HG03565 (cell line): ENCODE measurements at regions not wholly inside any gene's neighbourhood (a gene's known extent, or its start where the extent isn't known, plus 50 kb on each side); places are given as distances from the start of the nearest gene placed in this dataset.

Source experiments
- ATAC-seq: cut with Tn5 transposase; IDR thresholded peaks from one replicate; pipeline ENCODE4 v1.9.1; 2021; ENCODE audit warnings: mild to moderate bottlenecking, moderate library complexity; ENCODE audit not compliant: unreplicated experiment

GRCh38 chr22:27655582-27656185, 145.9 kb downstream of the MN1 start:
- ATAC-seq = no peak

GRCh38 chr22:27656970-27657369, 144.6 kb downstream of the MN1 start:
- ATAC-seq = no peak

DNA sequence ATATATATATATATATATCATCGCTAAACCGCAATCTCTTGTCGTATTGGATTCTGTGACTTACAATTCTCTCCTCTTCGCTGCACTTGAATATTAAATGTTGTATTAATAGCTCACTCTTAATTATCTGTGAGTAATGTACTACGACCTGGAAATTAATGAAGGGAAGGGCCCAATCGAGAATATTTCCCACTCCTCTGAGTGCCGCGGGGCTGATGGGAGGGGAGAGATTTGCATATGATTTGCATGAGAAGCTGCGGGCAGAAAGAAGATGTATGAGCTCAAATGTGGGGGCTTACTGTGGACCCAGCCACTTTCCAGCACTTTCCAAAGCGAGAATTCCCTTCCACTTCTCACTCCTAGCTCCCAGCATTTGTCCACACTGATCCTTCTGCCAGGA, 141.2 kb downstream of the MN1 start:
- no peak for ATAC-seq

GRCh38 chr22:27662359-27663301, 138.9 kb downstream of the MN1 start:
- no peak for ATAC-seq

DNA sequence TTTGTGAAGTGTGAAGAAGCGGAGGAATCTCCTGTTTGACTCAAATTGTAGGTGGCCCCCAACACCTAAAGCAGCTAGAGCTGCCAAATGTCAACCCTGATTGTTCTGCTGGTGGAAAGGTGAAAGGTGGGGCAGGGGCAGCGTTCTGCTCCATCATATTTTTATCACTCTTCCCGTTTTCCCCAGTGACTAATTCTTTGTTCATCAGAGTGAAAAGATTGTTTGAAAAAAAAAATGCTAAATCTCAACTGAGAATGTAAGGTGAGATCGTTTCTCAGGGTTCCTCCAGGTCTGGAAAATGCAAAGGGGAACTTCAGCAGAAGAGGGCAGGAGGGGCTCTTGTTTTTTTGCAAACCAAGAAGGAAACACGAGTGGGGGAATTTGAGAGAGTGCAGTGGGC, 137.7 kb downstream of the MN1 start:
- no peak for ATAC-seq

DNA sequence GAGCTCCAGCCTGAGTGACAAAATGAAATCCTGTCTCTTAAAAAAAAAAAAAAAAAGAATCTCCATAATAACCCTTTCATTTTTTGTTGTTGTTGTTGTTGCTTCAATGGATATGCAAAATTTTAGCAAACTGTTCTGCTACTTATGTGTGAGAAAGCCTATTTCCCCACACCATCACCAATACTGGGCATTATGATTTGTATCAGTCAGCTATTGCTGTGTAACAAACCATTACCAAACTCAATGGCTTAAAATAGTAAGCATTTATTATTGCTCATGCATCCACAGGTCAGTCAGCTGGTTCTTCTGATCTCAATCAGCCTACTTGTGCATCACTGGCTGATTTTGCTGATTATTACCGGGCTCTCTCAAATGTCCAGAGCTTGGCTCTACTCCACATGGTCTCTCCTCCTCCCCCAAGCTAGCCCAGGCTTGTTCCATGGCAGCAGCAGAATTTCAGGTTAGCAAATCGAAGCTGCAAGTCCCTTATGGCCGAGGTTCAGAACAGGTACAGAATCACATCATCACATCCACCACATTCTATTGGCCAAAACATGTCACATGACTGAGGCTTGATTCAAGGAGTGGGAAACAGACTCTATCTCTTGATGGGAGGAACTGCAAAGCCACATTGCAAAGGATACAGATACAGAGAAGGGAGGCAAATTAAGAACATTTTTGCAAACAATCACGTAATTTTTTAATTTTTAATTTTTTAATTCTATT, 135.1 kb downstream of the MN1 start:
- no peak for ATAC-seq

- ATAC-seq = no peak
Observed at GRCh38 chr22:27667121-27667843, 134.3 kb downstream of the MN1 start.

GRCh38 chr22:27668828-27669797, 132.4 kb downstream of the MN1 start:
- no peak for ATAC-seq

GRCh38 chr22:27669798-27670599, 131.6 kb downstream of the MN1 start:
- no peak for ATAC-seq

DNA sequence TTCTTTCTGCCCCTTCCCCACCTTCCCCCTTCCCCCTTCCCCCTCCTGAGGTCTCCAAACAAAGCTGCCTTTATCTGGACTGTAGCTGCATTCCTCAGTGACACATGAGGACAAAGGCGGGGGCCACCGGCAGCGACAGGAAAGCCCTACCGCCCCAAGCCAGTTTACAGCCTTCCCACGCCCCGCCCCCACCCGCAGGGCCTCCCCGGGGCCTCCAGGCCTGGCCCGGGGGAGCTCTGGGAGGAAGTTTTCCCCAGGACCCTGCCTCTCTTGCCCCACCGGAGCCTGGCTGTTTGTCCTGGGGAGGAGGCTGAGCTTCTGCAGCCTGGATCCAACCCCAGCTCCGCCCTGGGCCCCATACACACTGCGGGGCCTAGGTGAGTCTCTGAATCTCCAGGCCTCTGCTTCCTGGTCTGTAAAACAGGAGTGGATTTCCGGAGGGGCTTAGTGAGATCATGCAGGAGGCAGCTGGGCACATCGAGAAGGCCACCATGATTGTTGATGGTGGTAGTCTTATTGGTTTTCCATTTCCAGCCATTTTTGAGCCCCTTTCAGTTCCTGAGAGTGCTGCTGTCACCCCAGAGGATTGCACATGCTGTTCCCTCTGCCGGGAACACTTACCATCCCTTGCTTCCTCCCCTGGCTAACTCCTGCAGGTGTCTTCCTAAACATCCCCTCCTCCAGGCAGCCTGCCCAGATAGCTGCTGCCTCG, 130.7 kb downstream of the MN1 start:
- no peak for ATAC-seq

DNA sequence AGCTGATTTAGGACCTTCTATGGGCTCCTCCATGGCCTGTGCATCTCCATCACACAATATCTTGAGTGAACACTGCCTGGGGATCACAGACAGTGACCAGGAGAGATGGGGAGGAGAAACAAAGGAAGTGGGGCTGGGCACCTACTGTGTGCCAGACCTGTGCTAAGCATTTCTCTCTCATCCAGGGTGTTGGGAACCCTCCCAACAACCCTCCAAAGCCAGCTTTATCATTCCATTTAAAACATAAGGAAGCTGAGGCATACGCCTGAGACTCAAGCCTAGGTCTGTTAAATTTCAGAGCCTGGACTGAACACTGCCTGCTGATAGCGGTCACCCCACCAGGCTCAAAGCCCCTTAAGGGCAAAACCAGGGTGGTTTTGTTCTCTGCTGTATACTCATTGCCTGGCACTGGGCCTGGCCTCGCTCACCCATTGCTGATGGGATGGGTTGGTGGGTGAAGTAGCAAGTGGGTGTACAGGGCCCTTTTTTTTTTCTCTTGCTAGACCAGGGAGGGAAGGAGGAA, 130.1 kb downstream of the MN1 start:
- no peak for ATAC-seq

DNA sequence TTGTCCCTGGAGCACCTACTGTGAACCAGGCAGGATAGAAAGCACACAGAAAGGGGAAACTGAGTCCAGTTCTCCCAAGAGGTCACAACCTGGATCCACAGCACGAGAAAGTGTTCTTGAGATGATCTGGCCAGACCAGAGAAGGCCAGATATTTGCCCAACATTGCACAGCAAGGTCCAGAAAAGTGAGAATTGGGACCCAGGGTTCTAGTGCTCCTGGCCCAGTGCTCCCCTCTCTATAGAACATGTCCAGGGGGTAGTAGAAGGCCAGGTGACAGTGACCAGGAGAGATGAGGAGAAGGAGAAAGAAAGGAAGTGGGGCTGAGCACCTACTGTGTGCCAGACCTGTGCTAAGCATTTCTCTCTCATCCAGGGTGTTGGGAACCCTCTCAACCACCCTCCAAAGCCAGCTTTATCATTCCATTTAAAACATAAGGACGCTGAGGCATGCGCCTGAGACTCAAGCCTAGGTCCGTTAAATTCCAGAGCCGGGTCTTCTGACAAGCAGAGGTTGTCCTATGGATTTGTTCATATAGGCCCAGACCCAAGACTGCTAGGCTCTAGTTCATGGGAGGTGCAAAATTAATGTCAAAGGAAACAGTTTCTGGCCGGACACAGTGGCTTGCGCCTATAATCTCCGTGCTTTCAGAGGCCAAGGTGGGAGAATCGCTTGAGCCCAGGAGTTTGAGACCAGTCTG, 128.7 kb downstream of the MN1 start:
- no peak for ATAC-seq

- ATAC-seq = no peak
Observed at GRCh38 chr22:27673839-27674238, 127.7 kb downstream of the MN1 start.

GRCh38 chr22:27674261-27674923, 127.2 kb downstream of the MN1 start:
- no peak for ATAC-seq

GRCh38 chr22:27676545-27677213, 124.9 kb downstream of the MN1 start:
- ATAC-seq = no peak

DNA sequence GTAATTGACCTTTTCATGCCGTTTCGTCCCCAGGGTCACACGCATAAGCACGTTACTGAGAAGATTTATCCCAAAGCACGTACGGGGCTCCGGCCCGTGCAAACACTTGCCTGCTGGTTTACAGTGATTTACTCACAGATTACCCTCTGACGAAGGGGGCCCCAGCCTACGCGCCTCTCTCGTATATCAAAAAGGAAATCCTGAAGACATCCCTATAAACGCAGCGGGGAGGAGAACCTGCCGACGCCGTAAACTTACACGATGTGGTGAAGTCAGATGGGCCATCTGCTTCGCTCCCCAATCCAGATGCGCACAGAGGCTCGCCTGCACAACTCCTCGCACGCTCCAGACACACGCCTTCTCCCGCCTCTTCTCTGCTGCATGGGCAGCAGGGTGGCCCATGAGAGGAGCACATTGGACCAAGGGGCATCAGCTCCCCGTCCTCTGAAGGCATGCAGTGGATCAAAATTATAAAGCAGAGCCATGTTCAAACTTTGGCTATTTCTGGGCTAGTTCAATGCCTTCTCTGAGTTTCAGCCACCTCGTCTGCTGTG, 123.6 kb downstream of the MN1 start:
- no peak for ATAC-seq
